Heart left ventricle (tissue), 16 donors: ENCODE measurements at regions not wholly inside any gene's neighbourhood (a gene's known extent, or its start where the extent isn't known, plus 50 kb on each side); places are given as distances from the start of the nearest gene placed in this dataset.
"Not testable (repeated sequence)": the region's sequence is repeated elsewhere in the genome, so short reads cannot be mapped to it uniquely, and the experiment has no call there.

Experiments
- ATAC-seq, 4 donors: fragments of 200-7000 bp; cut with Tn5 transposase; one replicate each; pipeline ENCODE4 v1.9.1; 2020 to 2022; ENCODE audit warnings: moderate library complexity in 4 of 4, mild to moderate bottlenecking in 3 of 4, moderate number of reproducible peaks in 1 of 4
- DNase-seq, 5 donors: peaks; one replicate each; pipeline ENCODE4 v3.0.0-alpha.2; 2020
- H3K27ac ChIP-seq, 12 donors: fragments of 200-600 bp; sonication (generic) in 4 of 12; one replicate each; pipeline versions ENCODE4 v1.5.0 to v1.8.0; 2016 to 2022; ENCODE audit warnings: mild to moderate bottlenecking in 2 of 12
- H3K27me3 ChIP-seq, 9 donors: fragments of 200-600 bp; sonication (generic) in 2 of 9; one replicate each; pipeline versions ENCODE4 v1.5.1 to v1.8.0; 2016 to 2022; ENCODE audit warnings: mild to moderate bottlenecking in 3 of 9
- H3K36me3 ChIP-seq, 9 donors: fragments of 200-600 bp; sonication (generic) in 2 of 9; one replicate each; pipeline versions ENCODE4 v1.5.0 to v1.8.0; 2018 to 2022; ENCODE audit warnings: mild to moderate bottlenecking in 2 of 9
- H3K4me1 ChIP-seq, 12 donors: fragments of 200-600 bp; sonication (generic) in 4 of 12; one replicate each; pipeline versions ENCODE4 v1.5.0 to v1.8.0; 2016 to 2022; ENCODE audit warnings: mild to moderate bottlenecking in 3 of 12
- H3K4me3 ChIP-seq, 12 donors: fragments of 200-600 bp; sonication (generic) in 4 of 12; one replicate each; pipeline versions ENCODE4 v1.5.0 to v1.8.0; 2017 to 2022; ENCODE audit warnings: mild to moderate bottlenecking in 9 of 12, moderate library complexity in 4 of 12
- H3K9me3 ChIP-seq, 12 donors: fragments of 200-600 bp; sonication (generic) in 4 of 12; one replicate each; pipeline versions ENCODE4 v1.5.0 to v1.8.0; 2016 to 2022; ENCODE audit warnings: mild to moderate bottlenecking in 1 of 12
- CTCF ChIP-seq, 12 donors: fragments of 200-600 bp; sonication (generic) in 4 of 12; IDR thresholded peaks; one replicate each; pipeline versions ENCODE4 v1.5.0 to v1.8.0; 2018 to 2022; ENCODE audit warnings: antibody characterized with exemption in 12 of 12, mild to moderate bottlenecking in 5 of 12
- POLR2A ChIP-seq, 2 donors: fragments of 450-650 bp; IDR thresholded peaks; one replicate each; pipeline ENCODE4 v1.6.1; 2017; ENCODE audit warnings: antibody characterized with exemption in 2 of 2, mild to moderate bottlenecking in 2 of 2, moderate library complexity in 2 of 2
- WGBS, 4 donors: extraction: QIAGEN DNeasy Blood & Tissue Kit in 2 of 4; methylation state at CpG; one replicate each; pipeline versions ENCODE4 v1.1.5 to v1.1.7; 2013 to 2018; 5-methylcytosine and 5-hydroxymethylcytosine counted together
- intact Hi-C, 10 donors: fragments of 100-400 bp; cut with DNase I; formaldehyde crosslinking; loops; one replicate each; pipeline versions ENCODE4 v1.11.1 to v1.14.2; 2022
- donor health status: ischemic (EF 13 %, LVEDD 7.1; RV severe dilation, severe dysfunction).
- donor health status: healthy with polysubstance abuse.
- donor health status: DM: no; HTN: yes; CAD: no.
- donor health status: DM: no; HTN: no; CAD: no.
- donor health status: ischemic (EF 25% LVEDD 6.9; RV normal size, moderate dysfunction).
- donor health status: ischemic (EF 25% LVEDD 5.7; RV mildly dilated, moderate dysfunction).
- donor health status: healthy.
- donor health status: DM: yes; HTN: yes; CAD: no.
- donor health status: ischemic (EF 35%, LVEDD 5.7; RV mildly dilated, moderate dysfunction).
- donor health status: nonischemic (EF 11% LVEDD 7.7; RV severe dilation, severe dysfunction).
- donor health status: DM: yes; HTN: yes; CAD: no.
- donor health status: PGD.
- donor health status: ischemic (EF 29% LVEDD 5.4; RV normal size, mild dysfunction).
- donor health status: nonischemic (EF 23%, LVEDD 6.1; RV moderate dilation, normal function).

GRCh38 chr5:103389846-103390245, 131.3 kb downstream of the MACIR start:
- no peak for TF ChIP-seq POLR2A (IDR thresholded peaks at IDR 0.05)
- TF ChIP-seq CTCF (IDR thresholded peaks at IDR 0.05), result no peak
- Histone ChIP-seq H3K9me3 (no peaks in the 10 kb centered on the region), H3K4me1 (peaks cover 0 to 17% (median 9%) of the 10 kb centered on the region in 12 donors), H3K4me3 (no peak overlapping the region), H3K36me3 (no peaks in the 10 kb centered on the region), H3K27ac (no peak overlapping the region), H3K27me3 (no peaks in the 10 kb centered on the region)
- ATAC-seq, result no peak
- intact Hi-C loops, result no loop called here
- no peak for DNase-seq
- WGBS, 4 donors, result 74 to 80% (median 79%) methylated on average over 3 of the region's 3 CpGs

GRCh38 chr5:103389357-103389756, 130.8 kb downstream of the MACIR start:
- WGBS, 4 donors, result 78 to 92% (median 90%) methylated on average over 2 of the region's 2 CpGs

GRCh38 chr5:103385722-103386121, 127.2 kb downstream of the MACIR start:
- Histone ChIP-seq H3K4me1 (no peaks in the 10 kb centered on the region), H3K9me3 (peaks cover 0 to 18% (median 0%) of the 10 kb centered on the region in 12 donors), H3K36me3 (no peaks in the 10 kb centered on the region), H3K27ac (no peak overlapping the region), H3K27me3 (no peaks in the 10 kb centered on the region), H3K4me3 (no peak overlapping the region)
- ATAC-seq (no peak), DNase-seq (no peak)
- intact Hi-C loops, result no loop called here
- TF ChIP-seq CTCF (IDR thresholded peaks at IDR 0.05) (no peak), POLR2A (IDR thresholded peaks at IDR 0.05) (no peak)

More at GRCh38 chr5:103389357-103389756, 130.8 kb downstream of the MACIR start:
- no peaks in the 10 kb centered on the region for H3K27me3 ChIP-seq
- no peak for ATAC-seq
- no peak overlapping the region for H3K27ac ChIP-seq
- H3K36me3 ChIP-seq, result no peaks in the 10 kb centered on the region
- TF ChIP-seq POLR2A (IDR thresholded peaks at IDR 0.05), result no peak
- no peak for TF ChIP-seq CTCF (IDR thresholded peaks at IDR 0.05)
- peaks cover 0 to 15% (median 8%) of the 10 kb centered on the region in 12 donors for H3K4me1 ChIP-seq
- peaks cover 0 to under 1% (median 0%) of the 10 kb centered on the region in 12 donors for H3K9me3 ChIP-seq
- DNase-seq, result no peak
- intact Hi-C loops, result no loop called here
- H3K4me3 ChIP-seq, result no peak overlapping the region

- ATAC-seq, DNase-seq, H3K9me3 ChIP-seq, H3K27me3 ChIP-seq, H3K36me3 ChIP-seq, H3K4me3 ChIP-seq, H3K27ac ChIP-seq, H3K4me1 ChIP-seq: not testable (repeated sequence)
- 81 to 89% (median 86%) methylated on average over 4 of the region's 4 CpGs for WGBS, 4 donors
- intact Hi-C loops, result loop anchor here in 1 of 10 donors (10.0 kb wide), 1 partner anchor 153 kb away; no protein-coding TSS in a partner anchor
Observed at GRCh38 chr5:103377638-103378037, 119.1 kb downstream of the MACIR start.
